GM18517 (cell line): ENCODE measurements at regions not wholly inside any gene's neighbourhood (a gene's known extent, or its start where the extent isn't known, plus 50 kb on each side); places are given as distances from the start of the nearest gene placed in this dataset.
A peak's percentile ranks its signal among the peaks of the same experiment; 100 is the strongest.

Source experiments
- ATAC-seq: cut with Tn5 transposase; IDR thresholded peaks from one replicate; pipeline ENCODE4 v1.9.1; 2021; ENCODE audit warnings: mild to moderate bottlenecking, moderate library complexity; ENCODE audit not compliant: unreplicated experiment

- ATAC-seq = no peak
Observed at GRCh38 chr13:26989957-26990713, 181.5 kb downstream of the USP12 start.

DNA sequence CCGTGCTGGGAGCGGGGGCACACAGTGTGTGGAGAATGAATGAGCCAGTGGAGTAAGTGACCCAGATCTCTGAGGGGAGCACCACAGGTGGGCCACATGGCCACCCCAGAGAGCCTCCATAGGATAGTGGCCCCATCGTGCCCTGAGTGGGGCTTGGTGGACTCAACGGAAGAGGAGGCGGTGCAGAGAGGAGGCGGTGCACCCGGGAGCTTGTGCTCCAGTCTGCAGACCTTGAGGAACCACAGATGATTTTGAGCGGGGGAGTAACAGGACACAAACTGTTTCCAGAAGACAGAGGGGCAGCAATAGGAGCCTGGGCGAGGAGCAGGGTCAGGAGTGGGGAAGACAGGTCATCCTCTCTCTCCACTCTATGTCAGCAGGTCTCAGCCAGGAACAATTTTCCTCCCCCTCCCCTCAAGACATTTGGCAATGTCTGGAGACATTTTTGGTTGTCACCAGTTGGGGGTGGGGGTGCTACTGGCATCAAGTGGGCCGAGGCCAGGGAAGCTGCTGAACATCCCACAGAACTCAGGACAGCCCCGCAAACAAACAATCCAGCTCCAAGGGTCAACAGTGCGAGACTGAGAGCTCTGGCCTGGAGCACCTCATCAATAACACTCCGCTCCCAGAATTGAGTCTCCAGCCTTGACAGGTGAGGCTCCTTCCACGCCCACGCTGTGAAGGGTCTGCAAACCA lies 182.2 kb downstream of the USP12 start:
- no peak for ATAC-seq

- ATAC-seq = no peak
Observed at GRCh38 chr13:26988059-26988769, 183.4 kb downstream of the USP12 start.

GRCh38 chr13:26987486-26988013 lies 184.1 kb downstream of the USP12 start:
- no peak for ATAC-seq

DNA sequence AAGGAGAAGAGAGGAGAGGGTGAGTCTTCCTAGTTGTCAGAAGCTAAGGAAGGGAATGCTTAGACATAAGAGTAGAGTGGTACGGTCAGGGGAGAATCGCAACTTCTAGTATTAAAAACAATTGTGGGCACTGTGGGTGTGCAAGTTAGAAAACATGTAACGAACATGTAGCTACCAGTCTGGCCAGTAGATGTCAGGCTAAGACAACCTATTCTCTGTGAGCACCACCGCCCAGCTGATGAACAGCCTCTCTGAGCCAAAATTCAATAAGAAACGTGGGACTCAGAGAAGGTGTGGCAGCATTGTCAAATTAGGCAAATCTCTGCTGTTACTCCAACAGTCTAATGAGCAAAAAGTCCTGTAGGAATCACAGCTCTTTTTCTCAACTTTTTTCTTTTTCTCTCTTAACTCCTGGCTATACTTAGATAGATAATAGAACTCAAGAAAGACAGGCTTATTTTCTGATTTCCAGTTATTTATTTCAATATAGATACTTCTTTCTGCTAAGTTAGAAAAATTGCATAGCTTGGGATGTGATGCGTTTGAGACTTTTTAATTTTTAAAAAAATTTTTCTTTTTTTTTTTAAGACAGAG lies 186.2 kb downstream of the USP12 start:
- peak; percentile 77 for ATAC-seq

- ATAC-seq = no peak
Observed at GRCh38 chr13:26984337-26984736, 187.3 kb downstream of the USP12 start.

DNA sequence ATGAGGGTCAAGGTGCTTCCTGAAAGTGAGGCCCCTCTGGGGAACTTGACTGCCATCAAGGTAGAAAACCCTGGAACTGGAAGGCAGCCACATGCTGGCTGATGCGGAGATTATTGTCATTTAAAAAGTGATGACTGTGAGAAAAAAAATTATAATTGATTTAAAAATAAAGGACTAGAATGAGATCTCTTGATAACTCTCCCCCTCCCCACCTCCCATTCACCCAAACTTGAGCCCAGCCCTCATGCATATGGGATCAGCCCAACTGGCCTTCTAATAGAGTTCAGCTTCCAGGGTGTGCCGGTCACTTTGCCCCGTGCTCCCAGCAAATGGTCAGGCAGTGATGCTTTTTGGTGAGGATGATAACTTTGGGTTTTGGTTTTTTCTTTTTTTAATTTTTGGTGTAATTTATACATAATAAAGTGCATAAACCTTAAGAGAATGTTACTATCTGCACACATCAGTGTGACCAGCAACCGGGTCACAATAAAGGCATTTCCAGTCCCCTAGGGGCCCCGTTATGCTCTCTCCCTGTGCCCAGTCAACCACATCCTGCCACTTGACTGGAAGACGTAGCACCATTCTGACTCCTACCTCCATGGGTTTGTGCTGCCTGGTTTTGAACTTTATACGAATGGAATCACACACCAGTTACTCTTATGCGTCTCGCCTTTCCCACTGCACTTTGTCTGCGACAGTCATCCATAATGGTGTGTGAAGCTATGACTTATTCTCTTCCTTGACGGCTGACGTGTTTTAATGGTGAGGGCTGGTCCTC lies 187.9 kb downstream of the USP12 start:
- no peak for ATAC-seq

GRCh38 chr13:26980099-26981031 lies 191.2 kb downstream of the USP12 start:
- no peak for ATAC-seq

DNA sequence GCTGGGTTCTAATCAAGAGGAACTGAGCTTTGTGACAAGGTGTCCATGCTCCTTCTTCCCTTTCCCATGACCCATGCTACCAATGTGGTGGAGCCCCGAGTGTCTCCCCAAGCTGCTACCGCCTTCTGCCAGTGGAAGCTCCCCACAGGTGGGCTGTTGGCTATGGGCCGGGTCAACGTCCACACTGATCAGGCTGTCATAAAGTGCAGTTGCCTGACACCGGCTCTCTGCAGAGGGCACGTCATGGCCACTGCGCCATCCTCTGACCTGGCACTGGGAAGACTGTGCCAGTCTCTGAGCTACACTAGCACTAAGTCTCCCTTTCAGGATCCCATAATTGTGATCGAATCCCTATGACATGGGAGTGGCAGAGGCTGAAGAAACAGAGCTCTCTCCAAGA lies 192.3 kb downstream of the USP12 start:
- no peak for ATAC-seq

DNA sequence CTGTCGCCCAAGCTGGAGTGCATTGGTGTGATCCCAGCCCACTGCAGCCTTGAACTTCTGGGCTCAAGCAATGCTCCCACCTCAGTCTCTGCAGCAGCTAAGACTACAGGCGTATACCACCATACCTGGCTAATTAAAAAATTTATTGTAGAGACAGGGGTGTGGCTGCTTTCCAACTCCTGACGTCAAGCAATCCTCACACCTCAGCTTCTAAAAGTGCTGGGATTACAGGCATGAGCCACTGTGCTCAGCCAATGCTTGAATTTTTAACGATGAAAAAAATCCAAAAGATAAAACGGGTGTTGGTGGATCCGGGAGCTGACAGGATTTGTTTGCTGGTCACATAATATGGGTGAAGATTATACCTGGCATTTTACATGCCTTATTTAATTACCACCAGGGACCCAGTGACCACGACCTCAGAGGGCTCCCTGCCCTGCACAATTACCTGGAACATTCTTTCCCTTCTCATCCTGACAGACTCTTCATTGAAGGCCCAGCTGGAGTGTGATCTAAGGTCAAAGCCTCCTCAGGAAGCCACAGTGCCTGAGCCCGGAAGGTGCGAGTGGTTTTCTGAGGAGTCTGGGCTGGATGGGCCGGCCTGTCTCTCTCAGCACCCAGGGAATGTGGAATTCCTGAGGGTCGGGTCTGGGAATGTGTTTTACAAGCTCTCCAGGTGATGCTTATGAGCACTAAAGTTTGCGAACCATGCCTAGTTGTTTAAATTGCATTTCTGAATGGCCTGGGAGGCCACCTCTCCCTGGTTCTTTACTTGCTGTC lies 193.3 kb downstream of the USP12 start:
- no peak for ATAC-seq

GRCh38 chr13:26977541-26977940 lies 194.1 kb downstream of the USP12 start:
- no peak for ATAC-seq

- ATAC-seq = no peak
Observed at GRCh38 chr13:26976313-26976712, 195.3 kb downstream of the USP12 start.

GRCh38 chr13:26973946-26974345 lies 197.7 kb downstream of the USP12 start:
- no peak for ATAC-seq

DNA sequence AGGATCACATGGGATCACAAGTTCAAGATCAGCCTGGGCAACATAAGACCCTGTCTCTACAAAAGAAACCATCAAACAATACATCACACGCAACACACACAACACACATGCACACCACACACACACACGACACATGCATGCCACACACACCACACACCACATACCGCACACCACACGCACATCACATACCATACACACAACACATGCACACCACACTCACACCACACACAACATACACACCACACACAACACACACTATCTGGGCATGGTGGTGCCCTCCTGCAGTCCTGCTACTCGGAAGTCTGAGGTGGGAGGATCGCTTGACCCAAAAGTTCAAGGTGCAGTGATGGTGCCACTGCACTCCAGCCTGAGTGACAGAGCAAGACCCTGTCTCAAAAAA lies 198.3 kb downstream of the USP12 start:
- no peak for ATAC-seq

DNA sequence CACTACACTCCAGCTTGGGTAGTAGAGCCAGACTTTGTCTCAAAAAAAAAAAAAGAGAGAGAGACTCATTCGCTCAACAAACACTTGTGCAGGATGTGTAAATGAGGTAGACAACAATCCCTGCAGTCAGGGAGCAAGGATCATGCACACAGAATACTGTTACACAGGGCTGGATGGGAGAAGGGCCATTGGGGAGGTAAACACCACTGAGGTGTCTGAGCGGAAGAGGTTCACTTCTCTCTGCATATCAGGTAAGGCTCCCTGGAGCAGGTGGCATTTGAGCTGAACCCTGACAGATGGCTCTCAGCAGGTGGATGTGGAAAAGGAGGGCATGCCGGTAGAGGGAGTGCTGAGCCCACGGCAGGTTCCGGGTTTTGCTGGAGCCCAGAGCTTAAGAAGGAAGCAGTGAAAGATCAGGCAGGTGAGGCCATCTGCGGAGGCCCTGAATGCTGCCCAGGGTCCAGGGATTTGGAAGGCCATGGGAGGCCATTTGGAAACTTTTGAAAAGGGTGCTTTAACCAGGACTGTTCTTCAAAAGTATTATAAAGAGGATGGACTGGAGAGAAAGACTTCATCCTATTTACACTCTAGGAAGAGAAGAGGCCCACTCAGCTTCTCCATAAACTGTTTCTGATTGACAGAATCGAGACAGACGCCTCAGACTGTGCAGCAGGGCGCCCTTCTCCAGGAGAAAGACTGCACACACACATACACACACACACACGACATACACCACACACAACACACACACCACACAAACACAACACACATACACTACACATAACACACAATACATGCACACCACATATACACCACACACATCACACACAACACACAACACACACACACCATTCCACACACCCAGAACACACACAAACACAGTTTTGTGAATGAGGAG lies 199.4 kb downstream of the USP12 start:
- ATAC-seq = no peak

GRCh38 chr13:26968431-26969341 lies 202.9 kb downstream of the USP12 start:
- ATAC-seq = no peak
